Esophagus muscularis mucosa (tissue), 4 donors: ENCODE measurements at regions not wholly inside any gene's neighbourhood (a gene's known extent, or its start where the extent isn't known, plus 50 kb on each side); places are given as distances from the start of the nearest gene placed in this dataset.
A peak's percentile ranks its signal among the peaks of the same experiment; 100 is the strongest.

ENCODE experiments used
- DNase-seq: peaks from one replicate; pipeline ENCODE4 v3.0.0-alpha.2; 2017; ENCODE audit errors: extremely low spot score
- H3K27ac ChIP-seq, 4 donors: fragments of 200-600 bp; sonication (generic); replicated peaks in 1 of 4; 1 replicate in 3 of 4; 2 replicates in 1 of 4; pipeline ENCODE4 v1.5.1; 2016 to 2019; ENCODE audit warnings: mild to moderate bottlenecking in 1 of 4
- H3K27me3 ChIP-seq, 4 donors: fragments of 200-600 bp; sonication (generic); one replicate each; pipeline versions ENCODE4 v1.5.1 to v1.6.0; 2016 to 2019
- H3K36me3 ChIP-seq, 4 donors: fragments of 200-600 bp; sonication (generic); one replicate each; pipeline ENCODE4 v1.5.1; 2016 to 2019
- H3K4me1 ChIP-seq, 4 donors: fragments of 200-600 bp; sonication (generic); one replicate each; pipeline ENCODE4 v1.5.1; 2016 to 2019
- H3K4me3 ChIP-seq, 4 donors: fragments of 200-600 bp; sonication (generic); 1 replicate in 2 of 4; 2 replicates in 2 of 4; pipeline ENCODE4 v1.5.1; 2016 to 2019; ENCODE audit warnings: mild to moderate bottlenecking in 4 of 4, moderate library complexity in 1 of 4
- H3K9me3 ChIP-seq, 4 donors: fragments of 200-600 bp; sonication (generic); 1 replicate in 3 of 4; 2 replicates in 1 of 4; pipeline ENCODE4 v1.5.1; 2016 to 2019
- CTCF ChIP-seq, 3 experiments: fragments of 200-600 bp in 2 of 3; fragments of 450-650 bp in 1 of 3; sonication (generic) in 2 of 3; IDR thresholded peaks; one replicate each; pipeline ENCODE4 v1.5.1; 2017 to 2019; ENCODE audit warnings: antibody characterized with exemption in 3 of 3, mild to moderate bottlenecking in 2 of 3, moderate library complexity in 1 of 3
- EP300 ChIP-seq: sonication (generic); formaldehyde crosslinking; IDR thresholded peaks from one replicate; pipeline ENCODE4 v1.6.1; 2017; ENCODE audit warnings: antibody characterized with exemption
- POLR2A ChIP-seq: fragments of 450-650 bp; IDR thresholded peaks from one replicate; pipeline ENCODE4 v1.6.1; 2017; ENCODE audit warnings: antibody characterized with exemption, moderate library complexity, mild to moderate bottlenecking, low read depth
- POLR2AphosphoS5 ChIP-seq, 2 donors: sonication (generic); formaldehyde crosslinking; IDR thresholded peaks; one replicate each; pipeline ENCODE4 v1.6.1; 2017; ENCODE audit warnings: antibody characterized with exemption in 2 of 2
- WGBS: methylation state at CpG from one replicate; pipeline ENCODE4 v1.1.5; 2018; 5-methylcytosine and 5-hydroxymethylcytosine counted together
- intact Hi-C: fragments of 100-400 bp; cut with DNase I; formaldehyde crosslinking; loops from one replicate; pipeline ENCODE4 v1.15.1; 2023
- small RNA-seq, 3 donors: library from RNA; depleted of rRNA; stranded (forward); fragments of <200 nt; gene quantifications; one replicate each; pipeline ENCODE3, GENCODE V24; 2016

- WGBS, result 36% methylated on average over 11 of the region's 11 CpGs
- H3K9me3 ChIP-seq, result no peaks in the 10 kb centered on the region
- TF ChIP-seq POLR2A, result no peak
- no peak for TF ChIP-seq POLR2AphosphoS5 (IDR thresholded peaks at IDR 0.05)
- no peak for TF ChIP-seq EP300
- TF ChIP-seq CTCF (IDR thresholded peaks at IDR 0.05), result no peak
- no peaks in the 10 kb centered on the region for H3K36me3 ChIP-seq
- H3K4me3 ChIP-seq, result no peak overlapping the region
- H3K27me3 ChIP-seq, result peaks cover 0 to 23% (median 0%) of the 10 kb centered on the region in 4 donors
- H3K27ac ChIP-seq, result no peak overlapping the region
- H3K4me1 ChIP-seq, result no peaks in the 10 kb centered on the region
- intact Hi-C loops, result no loop called here
- DNase-seq, result peak; percentile 85
These were observed 50.5 kb upstream of the ST8SIA3 start for GRCh38 chr18:57301573-57302559.

Small RNAs in the stretch of these regions (small RNA-seq; reads per million reads assigned to genes)
- 0 reads per million in 3 donors for gene RNU6-737P
